Neural progenitor cell (in vitro differentiated cells): ENCODE measurements at regions not wholly inside any gene's neighbourhood (a gene's known extent, or its start where the extent isn't known, plus 50 kb on each side); places are given as distances from the start of the nearest gene placed in this dataset.

Source experiments
- DNase-seq: peaks from one replicate; pipeline ENCODE4 v3.0.0-alpha.2; 2016; ENCODE audit warnings: low spot score
- H2AFZ ChIP-seq: fragments of 200-600 bp; sonication (generic); replicated peaks from 2 replicates; pipeline ENCODE4 v1.6.1; 2016; ENCODE audit warnings: antibody characterized with exemption
- H3F3A ChIP-seq: fragments of 200-600 bp; sonication (generic); 2 replicates; pipeline ENCODE4 v1.6.1; 2016; ENCODE audit warnings: antibody characterized with exemption, low read depth
- H3K27ac ChIP-seq: fragments of 200-600 bp; sonication (generic); 2 replicates; pipeline ENCODE4 v1.5.1; 2016; ENCODE audit warnings: mild to moderate bottlenecking
- H3K27me3 ChIP-seq: fragments of 200-600 bp; sonication (generic); 2 replicates; pipeline ENCODE4 v1.6.1; 2016; ENCODE audit warnings: mild to moderate bottlenecking, moderate library complexity
- H3K36me3 ChIP-seq: fragments of 200-600 bp; sonication (generic); 2 replicates; pipeline ENCODE4 v1.5.1; 2016
- H3K4me1 ChIP-seq: fragments of 200-600 bp; sonication (generic); 2 replicates; pipeline ENCODE4 v1.6.1; 2016; ENCODE audit warnings: mixed run types
- H3K4me2 ChIP-seq: fragments of 200-600 bp; sonication (generic); 2 replicates; pipeline ENCODE4 v1.6.1; 2016
- H3K4me3 ChIP-seq: fragments of 200-600 bp; sonication (generic); 2 replicates; pipeline ENCODE4 v1.5.1; 2016
- H3K79me2 ChIP-seq: fragments of 200-600 bp; sonication (generic); 2 replicates; pipeline ENCODE4 v1.6.1; 2016; ENCODE audit warnings: low read depth
- H3K9ac ChIP-seq: fragments of 200-600 bp; sonication (generic); 2 replicates; pipeline ENCODE4 v1.6.1; 2016
- H3K9me3 ChIP-seq: fragments of 200-600 bp; sonication (generic); 2 replicates; pipeline ENCODE4 v1.5.1; 2016; ENCODE audit warnings: low read depth
- H4K20me1 ChIP-seq: fragments of 200-600 bp; sonication (generic); 2 replicates; pipeline ENCODE4 v1.6.1; 2016; ENCODE audit warnings: low read depth
- H3K27ac Mint-ChIP-seq: 3 replicates; pipeline ENCODE4 v1.8.0; 2021; ENCODE audit warnings: mixed read lengths
- H3K27me3 Mint-ChIP-seq: 2 replicates; pipeline ENCODE4 v1.8.0; 2022; ENCODE audit warnings: low read depth, mild to moderate bottlenecking, inconsistent platforms, moderate library complexity, mixed read lengths; ENCODE audit not compliant: insufficient read depth
- H3K36me3 Mint-ChIP-seq: 3 replicates; pipeline ENCODE4 v1.8.0; 2021; ENCODE audit warnings: mixed read lengths
- H3K4me1 Mint-ChIP-seq: 3 replicates; pipeline ENCODE4 v1.8.0; 2021; ENCODE audit warnings: mixed read lengths
- H3K4me3 Mint-ChIP-seq: 3 replicates; pipeline ENCODE4 v1.8.0; 2021; ENCODE audit warnings: mild to moderate bottlenecking, moderate library complexity, mixed read lengths
- H3K9me3 Mint-ChIP-seq: 3 replicates; pipeline ENCODE4 v1.8.0; 2020; ENCODE audit warnings: mixed read lengths
- EZH2 ChIP-seq: fragments of 200-600 bp; sonication (generic); IDR thresholded peaks from 2 replicates; pipeline ENCODE4 v1.6.1; 2017; ENCODE audit warnings: antibody characterized with exemption, mild to moderate bottlenecking, moderate library complexity
- EZH2phosphoT487 ChIP-seq: fragments of 200-600 bp; sonication (generic); IDR thresholded peaks from 2 replicates; pipeline ENCODE4 v1.6.1; 2017; ENCODE audit warnings: antibody characterized with exemption
- TF ChIP-seq, protein P1 (sequence below): fragments of 200-600 bp; sonication (generic); IDR thresholded peaks from 2 replicates; pipeline ENCODE4 v1.5.1; 2017; ENCODE audit warnings: antibody characterized with exemption, mild to moderate bottlenecking

DNA sequence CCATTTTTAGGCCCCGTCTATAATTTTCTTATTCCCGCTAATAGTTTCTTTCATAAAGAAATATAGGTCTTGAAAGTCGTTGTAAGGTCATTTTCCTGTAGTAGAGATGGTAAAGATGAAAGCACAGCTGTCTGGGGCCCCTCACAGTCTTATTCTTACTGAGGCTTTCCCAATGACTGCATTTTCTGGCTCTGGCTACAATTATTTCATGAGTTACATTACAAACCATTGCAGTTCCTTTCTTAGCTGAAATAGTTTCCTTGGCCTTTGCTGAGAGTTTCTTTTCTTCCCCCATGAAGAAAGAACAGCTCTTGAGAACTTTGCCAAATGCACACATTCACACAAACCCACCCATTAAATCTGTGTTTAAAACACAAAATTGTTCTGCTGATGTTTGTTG is 113.0 kb downstream of the DYRK2 start:
- Histone ChIP-seq H3K4me2 (no peak overlapping the region), H3K79me2 (no peaks in the 10 kb centered on the region), H3F3A (no peaks in the 10 kb centered on the region), H4K20me1 (no peaks in the 10 kb centered on the region), H3K4me1 (peaks cover 8% of the 10 kb centered on the region), H3K9ac (no peak overlapping the region), H2AFZ (no peak overlapping the region), H3K4me3 (no peak overlapping the region), H3K36me3 (no peaks in the 10 kb centered on the region), H3K9me3 (no peaks in the 10 kb centered on the region), H3K27me3 (no peaks in the 10 kb centered on the region), H3K27ac (no peak overlapping the region)
- H3K27me3 Mint-ChIP-seq, result peaks cover 2% of the 10 kb centered on the region
- no peak overlapping the region for H3K4me3 Mint-ChIP-seq
- no peaks in the 10 kb centered on the region for H3K9me3 Mint-ChIP-seq
- H3K36me3 Mint-ChIP-seq, result no peaks in the 10 kb centered on the region
- peaks cover 25% of the 10 kb centered on the region for H3K4me1 Mint-ChIP-seq
- TF ChIP-seq EZH2 (no peak), EZH2phosphoT487 (no peak)
- TF ChIP-seq, protein P1, sequence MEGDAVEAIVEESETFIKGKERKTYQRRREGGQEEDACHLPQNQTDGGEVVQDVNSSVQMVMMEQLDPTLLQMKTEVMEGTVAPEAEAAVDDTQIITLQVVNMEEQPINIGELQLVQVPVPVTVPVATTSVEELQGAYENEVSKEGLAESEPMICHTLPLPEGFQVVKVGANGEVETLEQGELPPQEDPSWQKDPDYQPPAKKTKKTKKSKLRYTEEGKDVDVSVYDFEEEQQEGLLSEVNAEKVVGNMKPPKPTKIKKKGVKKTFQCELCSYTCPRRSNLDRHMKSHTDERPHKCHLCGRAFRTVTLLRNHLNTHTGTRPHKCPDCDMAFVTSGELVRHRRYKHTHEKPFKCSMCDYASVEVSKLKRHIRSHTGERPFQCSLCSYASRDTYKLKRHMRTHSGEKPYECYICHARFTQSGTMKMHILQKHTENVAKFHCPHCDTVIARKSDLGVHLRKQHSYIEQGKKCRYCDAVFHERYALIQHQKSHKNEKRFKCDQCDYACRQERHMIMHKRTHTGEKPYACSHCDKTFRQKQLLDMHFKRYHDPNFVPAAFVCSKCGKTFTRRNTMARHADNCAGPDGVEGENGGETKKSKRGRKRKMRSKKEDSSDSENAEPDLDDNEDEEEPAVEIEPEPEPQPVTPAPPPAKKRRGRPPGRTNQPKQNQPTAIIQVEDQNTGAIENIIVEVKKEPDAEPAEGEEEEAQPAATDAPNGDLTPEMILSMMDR, result no peak
- no peak overlapping the region for H3K27ac Mint-ChIP-seq
- DNase-seq, result no peak

DNA sequence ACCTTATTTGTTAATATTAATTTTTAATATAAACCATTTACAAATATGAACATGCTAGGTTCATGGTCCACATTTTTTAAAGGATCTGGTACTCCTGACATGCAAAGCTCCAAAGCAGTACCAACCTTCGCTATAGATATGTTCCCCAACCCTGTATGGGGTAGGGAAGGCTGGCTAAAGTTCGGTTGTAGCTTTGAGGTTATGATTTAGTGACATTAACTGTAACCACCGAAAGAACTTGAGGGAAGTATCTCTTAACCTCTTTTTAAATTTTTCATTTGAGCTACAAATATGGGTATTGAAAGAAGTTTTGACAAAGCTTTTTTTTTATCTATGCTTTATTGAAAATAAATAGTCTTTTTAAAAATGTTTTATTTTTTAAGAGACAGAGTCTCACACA is 115.5 kb downstream of the DYRK2 start:
- Mint-ChIP-seq H3K4me1 (peaks cover 17% of the 10 kb centered on the region), H3K9me3 (no peaks in the 10 kb centered on the region), H3K27me3 (no peaks in the 10 kb centered on the region), H3K36me3 (no peaks in the 10 kb centered on the region), H3K27ac (no peak overlapping the region), H3K4me3 (no peak overlapping the region)
- H2AFZ ChIP-seq, result no peak overlapping the region
- H3K36me3 ChIP-seq, result no peaks in the 10 kb centered on the region
- no peaks in the 10 kb centered on the region for H4K20me1 ChIP-seq
- no peak overlapping the region for H3K9ac ChIP-seq
- no peak overlapping the region for H3K4me2 ChIP-seq
- TF ChIP-seq, protein P1, result no peak
- TF ChIP-seq EZH2phosphoT487 (no peak), EZH2 (no peak)
- no peaks in the 10 kb centered on the region for H3F3A ChIP-seq
- no peak overlapping the region for H3K27ac ChIP-seq
- DNase-seq, result no peak
- H3K79me2 ChIP-seq, result no peaks in the 10 kb centered on the region
- no peaks in the 10 kb centered on the region for H3K9me3 ChIP-seq
- no peaks in the 10 kb centered on the region for H3K27me3 ChIP-seq
- peaks cover 8% of the 10 kb centered on the region for H3K4me1 ChIP-seq
- H3K4me3 ChIP-seq, result no peak overlapping the region

DNA sequence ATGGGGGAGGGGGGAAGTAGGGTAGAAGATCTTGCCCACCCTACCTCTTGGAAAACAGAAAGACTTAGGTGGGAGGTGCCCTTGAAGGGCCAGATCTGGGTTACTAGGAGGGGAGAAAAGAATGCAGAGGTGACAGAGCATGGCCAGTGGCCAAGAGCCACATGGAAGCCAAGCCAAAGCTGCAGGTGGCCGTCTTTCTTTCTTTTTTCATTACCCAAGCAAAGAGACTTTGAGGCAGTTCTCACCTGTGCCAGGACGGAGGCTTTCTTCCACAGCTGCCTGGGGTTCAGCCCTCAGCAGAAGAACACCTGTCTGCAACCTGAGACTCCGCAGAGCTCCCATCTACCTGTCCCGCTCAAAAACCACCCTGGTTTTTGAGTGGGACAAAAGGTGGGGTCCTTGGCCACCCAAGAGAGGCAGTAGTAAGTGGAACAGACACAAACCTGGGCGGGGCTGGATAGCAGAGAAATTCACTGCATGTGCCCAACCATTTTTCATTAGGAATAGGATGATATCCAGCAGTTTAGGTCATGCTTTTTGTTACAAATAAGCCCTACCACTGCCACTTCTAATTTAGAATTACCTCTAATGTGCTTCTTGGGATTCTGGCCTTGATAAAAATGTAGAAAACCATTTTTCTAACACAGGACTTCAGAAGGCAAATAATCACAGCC is 116.5 kb downstream of the DYRK2 start:
- no peaks in the 10 kb centered on the region for H3F3A ChIP-seq
- H3K9ac ChIP-seq, result no peak overlapping the region
- Mint-ChIP-seq H3K36me3 (no peaks in the 10 kb centered on the region), H3K27ac (no peak overlapping the region), H3K4me1 (peaks cover 17% of the 10 kb centered on the region), H3K9me3 (no peaks in the 10 kb centered on the region), H3K4me3 (no peak overlapping the region), H3K27me3 (no peaks in the 10 kb centered on the region)
- H3K27me3 ChIP-seq, result no peaks in the 10 kb centered on the region
- no peaks in the 10 kb centered on the region for H3K79me2 ChIP-seq
- no peaks in the 10 kb centered on the region for H3K9me3 ChIP-seq
- H2AFZ ChIP-seq, result no peak overlapping the region
- no peak for TF ChIP-seq EZH2phosphoT487
- TF ChIP-seq, protein P1, result no peak
- no peak for TF ChIP-seq EZH2
- no peaks in the 10 kb centered on the region for H3K36me3 ChIP-seq
- no peak overlapping the region for H3K4me3 ChIP-seq
- no peaks in the 10 kb centered on the region for H4K20me1 ChIP-seq
- peaks cover 8% of the 10 kb centered on the region for H3K4me1 ChIP-seq
- H3K27ac ChIP-seq, result no peak overlapping the region
- no peak for DNase-seq
- H3K4me2 ChIP-seq, result no peak overlapping the region
